CD4-positive, alpha-beta T cell (primary cell): ENCODE measurements at regions not wholly inside any gene's neighbourhood (a gene's known extent, or its start where the extent isn't known, plus 50 kb on each side); places are given as distances from the start of the nearest gene placed in this dataset.

Experiments used
- ATAC-seq: fragments of 200-7000 bp; cut with Tn5 transposase; one replicate; pipeline ENCODE4 v1.10.0; 2022; ENCODE audit warnings: mild to moderate bottlenecking; ENCODE audit not compliant: poor library complexity
- CTCF ChIA-PET: fragments of 350-600 bp; sonication (Branson Sonifier 250); formaldehyde crosslinking; loops from one replicate; lab custom pipeline; 2021; ENCODE audit warnings: antibody characterized with exemption, inconsistent platforms; lab: Charles Lee
- POLR2A ChIA-PET: fragments of 350-600 bp; sonication (Branson Sonifier 250); formaldehyde crosslinking; loops from one replicate; lab custom pipeline; 2021; ENCODE audit warnings: antibody characterized with exemption, inconsistent platforms; lab: Charles Lee
- DNase-seq, 14 experiments: peaks; one replicate each; pipeline ENCODE4 v3.0.0-alpha.2; 2013 to 2020; ENCODE audit warnings: mixed read lengths in 2 of 14
- H3K27ac ChIP-seq, 2 donors: one replicate each; pipeline versions ENCODE4 v1.5.1 to v1.7.0; 2013; ENCODE audit warnings: low read length in 2 of 2, low read depth in 1 of 2, mild to moderate bottlenecking in 1 of 2
- H3K27me3 ChIP-seq, 2 experiments: 1 replicate in 1 of 2; 2 replicates in 1 of 2; pipeline versions ENCODE4 v1.6.1 to v1.7.0; 2013; ENCODE audit warnings: low read length in 2 of 2, control low read depth in 1 of 2, mild to moderate bottlenecking in 1 of 2, moderate library complexity in 1 of 2; ENCODE audit not compliant: insufficient read depth in 2 of 2, control insufficient read depth in 1 of 2
- H3K36me3 ChIP-seq: one replicate; pipeline ENCODE4 v1.6.1; 2013; ENCODE audit warnings: low read length, control low read depth; ENCODE audit not compliant: insufficient read depth
- H3K4me1 ChIP-seq: one replicate; pipeline ENCODE4 v1.6.1; 2013; ENCODE audit warnings: low read length, control low read depth; ENCODE audit not compliant: insufficient read depth
- H3K4me3 ChIP-seq: one replicate; pipeline ENCODE4 v1.5.1; 2013; ENCODE audit warnings: mild to moderate bottlenecking, low read length, moderate library complexity
- H3K9me3 ChIP-seq, 2 experiments: 1 replicate in 1 of 2; 2 replicates in 1 of 2; pipeline versions ENCODE4 v1.6.1 to v1.7.0; 2013; ENCODE audit warnings: low read length in 2 of 2, mild to moderate bottlenecking in 2 of 2, control low read depth in 1 of 2, moderate library complexity in 1 of 2; ENCODE audit not compliant: control insufficient read depth in 1 of 2, insufficient read depth in 1 of 2
- H3K27ac Mint-ChIP-seq: one replicate; pipeline ENCODE4 v1.8.0; 2020; ENCODE audit warnings: mixed read lengths
- H3K27me3 Mint-ChIP-seq: one replicate; pipeline ENCODE4 v1.8.0; 2021; ENCODE audit warnings: mixed read lengths
- H3K36me3 Mint-ChIP-seq: one replicate; pipeline ENCODE4 v1.8.0; 2021; ENCODE audit warnings: low read depth, mixed read lengths
- H3K4me1 Mint-ChIP-seq: one replicate; pipeline ENCODE4 v1.8.0; 2021; ENCODE audit warnings: low read depth, mixed read lengths
- H3K4me3 Mint-ChIP-seq: one replicate; pipeline ENCODE4 v1.8.0; 2020; ENCODE audit warnings: mild to moderate bottlenecking, mixed read lengths
- H3K9me3 Mint-ChIP-seq: one replicate; pipeline ENCODE4 v1.8.0; 2020; ENCODE audit warnings: mixed read lengths
- CTCF ChIP-seq: fragments of 200-600 bp; IDR thresholded peaks from one replicate; pipeline ENCODE4 v1.8.0; 2022; ENCODE audit warnings: antibody characterized with exemption, mild to moderate bottlenecking
- intact Hi-C, 2 experiments: fragments of 100-400 bp; cut with DNase I in 1 of 2; cut with micrococcal nuclease in 1 of 2; formaldehyde crosslinking; loops; one replicate each; pipeline versions ENCODE4 v1.15.1 to v1.9.0; 2023 to 2025; cut with DNase I, micrococcal nuclease

- H3K4me3 Mint-ChIP-seq: no peak overlapping the region
- H3K4me1 Mint-ChIP-seq: peaks cover 11% of the 10 kb centered on the region
- H3K4me1 ChIP-seq: peaks cover 4% of the 10 kb centered on the region
- ATAC-seq (no peak), DNase-seq (no peak)
- no peak overlapping the region for H3K4me3 ChIP-seq
- TF ChIP-seq CTCF: no peak
- H3K9me3 ChIP-seq: no peaks in the 10 kb centered on the region
- no peaks in the 10 kb centered on the region for H3K36me3 Mint-ChIP-seq
- no peak overlapping the region for H3K27ac Mint-ChIP-seq
- intact Hi-C loops: no loop called here
- CTCF ChIA-PET: interaction anchor here (1.3 kb wide), 1 partner anchor 367 kb away, joined by 3 read pairs; no protein-coding TSS in a partner anchor
- H3K36me3 ChIP-seq: no peaks in the 10 kb centered on the region
- H3K27me3 ChIP-seq: no peaks in the 10 kb centered on the region
- H3K27ac ChIP-seq: no peak overlapping the region
- no peaks in the 10 kb centered on the region for H3K27me3 Mint-ChIP-seq
- POLR2A ChIA-PET: no interaction called here
- H3K9me3 Mint-ChIP-seq: no peaks in the 10 kb centered on the region
These were observed 223.4 kb upstream of the RPL34 start for GRCh38 chr4:108396900-108397497.

GRCh38 chr4:108395786-108396185 lies 224.6 kb upstream of the RPL34 start:
- no peaks in the 10 kb centered on the region for H3K9me3 Mint-ChIP-seq
- POLR2A ChIA-PET: no interaction called here
- CTCF ChIA-PET: interaction anchor here (1.3 kb wide), 1 partner anchor 366 kb away, joined by 3 read pairs; no protein-coding TSS in a partner anchor
- intact Hi-C loops: no loop called here
- no peaks in the 10 kb centered on the region for H3K36me3 ChIP-seq
- TF ChIP-seq CTCF: no peak
- H3K27me3 ChIP-seq: no peaks in the 10 kb centered on the region
- no peak for DNase-seq
- H3K4me3 Mint-ChIP-seq: no peak overlapping the region
- no peaks in the 10 kb centered on the region for H3K27me3 Mint-ChIP-seq
- H3K36me3 Mint-ChIP-seq: no peaks in the 10 kb centered on the region
- no peaks in the 10 kb centered on the region for H3K9me3 ChIP-seq
- H3K4me1 Mint-ChIP-seq: peaks cover 11% of the 10 kb centered on the region
- peaks cover 4% of the 10 kb centered on the region for H3K4me1 ChIP-seq
- no peak overlapping the region for H3K27ac Mint-ChIP-seq
- ATAC-seq: no peak
- no peak overlapping the region for H3K4me3 ChIP-seq
- no peak overlapping the region for H3K27ac ChIP-seq

GRCh38 chr4:108393890-108394472 lies 225.2 kb upstream of the LEF1 start:
- H3K4me1 ChIP-seq: peaks cover 4% of the 10 kb centered on the region
- TF ChIP-seq CTCF: no peak
- intact Hi-C loops: no loop called here
- DNase-seq: no peak
- Mint-ChIP-seq H3K27ac (no peak overlapping the region), H3K36me3 (no peaks in the 10 kb centered on the region), H3K9me3 (no peaks in the 10 kb centered on the region), H3K27me3 (no peaks in the 10 kb centered on the region), H3K4me1 (peaks cover 6% of the 10 kb centered on the region), H3K4me3 (no peak overlapping the region)
- H3K27ac ChIP-seq: no peak overlapping the region
- CTCF ChIA-PET: interaction anchor here (0.8 kb wide), 1 partner anchor 34 kb away, joined by 3 read pairs; no protein-coding TSS in a partner anchor
- no peak for ATAC-seq
- no peaks in the 10 kb centered on the region for H3K9me3 ChIP-seq
- no peaks in the 10 kb centered on the region for H3K36me3 ChIP-seq
- POLR2A ChIA-PET: no interaction called here
- no peaks in the 10 kb centered on the region for H3K27me3 ChIP-seq
- H3K4me3 ChIP-seq: no peak overlapping the region
